D721Med (cell line): ENCODE measurements at regions not wholly inside any gene's neighbourhood (a gene's known extent, or its start where the extent isn't known, plus 50 kb on each side); places are given as distances from the start of the nearest gene placed in this dataset.

Experiments used
- DNase-seq: peaks from one replicate; pipeline ENCODE4 v3.0.0; 2011; ENCODE audit warnings: low spot score; ENCODE audit not compliant: insufficient read length
- FAIRE-seq: peaks from 2 replicates; lab custom pipeline; 2011; peaks lifted over from hg19 to GRCh38; lab: Jason Lieb, UNC
- TF ChIP-seq, protein P1 (sequence below): IDR thresholded peaks from 2 replicates; pipeline ENCODE4 v1.5.1; 2012; ENCODE audit warnings: mild to moderate bottlenecking, control low read depth; ENCODE audit not compliant: insufficient read depth; ENCODE audit errors: missing control alignments

DNA sequence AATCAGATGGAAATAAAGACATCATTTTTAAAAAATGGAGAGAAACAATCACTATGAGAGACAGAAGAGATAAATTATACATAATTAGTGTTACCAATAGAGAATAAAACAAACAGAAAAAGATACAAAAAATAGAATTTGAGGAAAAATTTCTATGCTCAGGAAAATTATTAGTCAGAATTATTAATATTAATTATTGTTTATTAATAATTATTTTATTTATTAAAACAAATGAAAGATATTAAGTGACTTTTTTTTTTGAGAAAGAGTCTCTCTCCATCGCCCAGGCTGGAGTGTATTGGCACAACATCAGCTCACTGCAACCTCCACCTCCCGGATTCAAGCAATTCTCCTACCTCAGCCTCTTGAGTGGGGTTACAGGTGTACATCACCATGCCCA is 299.8 kb upstream of the NR5A2 start:
- DNase-seq (no peak), FAIRE-seq (no peak)
- TF ChIP-seq, protein P1, sequence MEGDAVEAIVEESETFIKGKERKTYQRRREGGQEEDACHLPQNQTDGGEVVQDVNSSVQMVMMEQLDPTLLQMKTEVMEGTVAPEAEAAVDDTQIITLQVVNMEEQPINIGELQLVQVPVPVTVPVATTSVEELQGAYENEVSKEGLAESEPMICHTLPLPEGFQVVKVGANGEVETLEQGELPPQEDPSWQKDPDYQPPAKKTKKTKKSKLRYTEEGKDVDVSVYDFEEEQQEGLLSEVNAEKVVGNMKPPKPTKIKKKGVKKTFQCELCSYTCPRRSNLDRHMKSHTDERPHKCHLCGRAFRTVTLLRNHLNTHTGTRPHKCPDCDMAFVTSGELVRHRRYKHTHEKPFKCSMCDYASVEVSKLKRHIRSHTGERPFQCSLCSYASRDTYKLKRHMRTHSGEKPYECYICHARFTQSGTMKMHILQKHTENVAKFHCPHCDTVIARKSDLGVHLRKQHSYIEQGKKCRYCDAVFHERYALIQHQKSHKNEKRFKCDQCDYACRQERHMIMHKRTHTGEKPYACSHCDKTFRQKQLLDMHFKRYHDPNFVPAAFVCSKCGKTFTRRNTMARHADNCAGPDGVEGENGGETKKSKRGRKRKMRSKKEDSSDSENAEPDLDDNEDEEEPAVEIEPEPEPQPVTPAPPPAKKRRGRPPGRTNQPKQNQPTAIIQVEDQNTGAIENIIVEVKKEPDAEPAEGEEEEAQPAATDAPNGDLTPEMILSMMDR, result no peak

DNA sequence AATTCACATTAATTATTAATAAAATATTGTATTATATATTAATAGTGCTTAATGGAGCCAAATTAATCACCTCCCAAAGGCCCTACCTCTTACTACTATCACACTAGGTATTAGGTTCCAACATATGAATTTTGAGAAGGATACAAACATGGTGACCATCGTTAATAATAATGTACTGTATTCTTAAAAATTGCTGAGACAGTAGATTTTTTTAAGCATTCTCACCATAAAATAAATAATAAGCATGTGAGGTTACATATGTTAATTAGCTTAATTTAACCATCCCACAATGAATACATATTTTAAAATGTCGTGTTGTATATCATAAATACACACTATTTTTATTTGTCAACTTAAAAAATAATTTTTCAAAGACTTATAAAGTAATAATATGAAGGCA is 299.2 kb upstream of the NR5A2 start:
- FAIRE-seq (no peak), DNase-seq (no peak)
- TF ChIP-seq, protein P1, result no peak

DNA sequence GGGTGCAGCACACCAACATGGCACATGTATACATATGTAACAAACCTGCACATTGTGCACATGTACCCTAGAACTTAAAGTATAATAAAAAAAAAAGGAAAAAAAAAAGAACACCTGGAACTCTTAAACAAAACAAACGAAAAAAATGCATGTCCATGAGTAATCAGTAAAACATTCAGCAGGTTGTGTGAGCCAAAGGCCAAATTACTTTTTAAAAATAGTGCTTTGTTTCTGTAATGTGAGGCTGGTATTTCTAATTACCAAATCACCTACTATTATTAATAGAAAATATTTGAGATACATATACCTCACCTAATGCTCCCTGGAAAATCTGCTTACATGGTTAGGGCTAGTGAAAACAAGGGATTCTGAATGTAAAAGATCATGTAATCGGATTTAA is 294.4 kb upstream of the NR5A2 start:
- FAIRE-seq, result no peak
- TF ChIP-seq, protein P1, result no peak
- DNase-seq, result no peak

DNA sequence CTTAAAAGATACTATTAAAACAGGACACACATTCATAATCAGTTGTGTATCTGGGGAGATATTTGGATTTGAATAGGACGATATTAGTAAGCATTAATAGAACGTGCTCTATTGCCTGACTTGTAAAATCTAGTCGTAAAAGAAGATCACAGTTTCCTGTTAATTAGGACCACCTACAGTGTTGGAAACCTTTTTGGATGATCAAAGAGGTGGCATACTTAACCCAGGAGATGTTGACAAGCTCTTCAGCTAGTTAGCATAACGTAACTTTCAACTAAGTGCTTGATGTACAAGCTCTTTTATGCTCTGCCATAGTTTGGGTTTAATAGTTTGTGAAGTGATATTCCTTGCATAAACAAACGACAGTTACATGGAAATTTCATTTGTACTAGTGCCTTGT is 293.3 kb upstream of the NR5A2 start:
- peak; percentile 66 for FAIRE-seq
- TF ChIP-seq, protein P1, result no peak
- DNase-seq, result no peak

DNA sequence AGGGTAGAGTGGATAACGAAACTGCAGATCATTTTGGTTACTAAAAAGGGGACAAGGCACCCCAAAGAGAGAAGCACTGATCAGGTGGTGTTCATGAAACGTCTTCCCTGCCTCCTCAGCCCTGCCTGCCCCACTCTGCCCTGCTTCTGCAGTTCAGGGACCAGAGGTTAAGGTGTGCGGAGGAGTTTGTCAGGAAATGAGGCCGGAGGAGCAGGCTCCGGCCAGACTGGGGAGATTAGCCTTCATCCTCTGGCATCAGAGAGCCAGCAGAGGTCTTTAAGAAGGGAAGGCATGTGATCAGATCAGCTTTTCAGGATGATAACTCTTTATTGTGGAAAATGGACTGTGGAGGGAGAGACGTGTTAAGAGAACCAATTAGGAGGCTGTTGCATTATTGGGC is 291.9 kb upstream of the NR5A2 start:
- TF ChIP-seq, protein P1, result no peak
- FAIRE-seq (no peak), DNase-seq (no peak)

DNA sequence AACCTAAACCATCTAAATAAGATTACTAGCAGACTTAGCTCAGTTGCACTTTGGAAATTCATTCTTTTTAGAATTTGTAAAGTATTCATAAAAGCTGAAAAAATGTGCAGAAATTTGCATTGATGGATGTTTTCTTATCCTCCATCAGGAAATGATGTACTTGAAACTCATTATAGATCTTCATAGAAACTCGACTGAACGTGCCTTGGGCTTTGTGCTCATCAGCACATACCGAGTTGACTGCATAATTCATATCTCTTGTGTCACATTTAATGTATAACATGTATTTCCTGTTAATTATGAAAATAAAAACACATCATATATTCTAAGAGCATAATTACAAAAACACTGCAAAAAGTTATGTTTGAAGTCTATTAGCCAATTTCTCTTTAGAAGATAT is 290.9 kb upstream of the NR5A2 start:
- DNase-seq (no peak), FAIRE-seq (no peak)
- TF ChIP-seq, protein P1, result no peak

DNA sequence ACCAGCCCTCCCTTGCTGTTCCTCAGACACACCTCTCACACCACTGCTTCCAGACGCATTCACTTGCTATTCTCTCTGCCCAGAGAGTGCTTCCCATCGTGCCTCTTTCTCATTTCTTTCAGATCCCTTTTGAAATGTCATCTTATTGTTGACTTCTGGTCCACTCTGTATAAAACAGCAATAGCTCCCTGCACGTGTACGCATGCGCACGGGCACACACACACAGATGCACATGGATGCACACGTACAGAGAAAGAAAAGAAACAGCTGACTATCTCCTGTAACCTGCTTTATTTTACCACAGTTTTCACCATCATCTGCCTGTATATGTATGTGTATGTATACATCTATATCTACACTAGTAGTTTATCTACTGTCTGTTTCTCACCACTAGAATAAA is 285.9 kb upstream of the NR5A2 start:
- FAIRE-seq (no peak), DNase-seq (no peak)
- TF ChIP-seq, protein P1, result no peak
